IMR-90 (cell line): ENCODE measurements at regions not wholly inside any gene's neighbourhood (a gene's known extent, or its start where the extent isn't known, plus 50 kb on each side); places are given as distances from the start of the nearest gene placed in this dataset.

Source experiments
- ATAC-seq: fragments of 200-7000 bp; cut with Tn5 transposase; 2 replicates; pipeline ENCODE4 v1.9.1; 2020; ENCODE audit warnings: low read depth, mild to moderate bottlenecking, moderate library complexity
- BruUV-seq: library from RNA; stranded (reverse); fragments of 400-500 nt; replicated peaks from 2 replicates; lab custom pipeline; 2021; lab: Mats Ljungman, UMichigan
- CTCF ChIA-PET: fragments of 300-600 bp; formaldehyde crosslinking; extraction: SDS; loops from one replicate; lab custom pipeline; 2021; ENCODE audit warnings: antibody characterized with exemption; lab: Yijun Ruan, JAX
- POLR2A ChIA-PET: fragments of 300-600 bp; sonication (Branson Sonifier 250); formaldehyde crosslinking; loops from one replicate; lab custom pipeline; 2022; ENCODE audit warnings: antibody characterized with exemption; ENCODE audit not compliant: unreplicated experiment; lab: Charles Lee
- DNase-seq: peaks from one replicate; pipeline ENCODE4 v3.0.0; 2013
- H2AFZ ChIP-seq: replicated peaks from 2 replicates; pipeline ENCODE3; 2013; ENCODE audit warnings: low read length, mild to moderate bottlenecking; ENCODE audit not compliant: poor library complexity
- H2AK5ac ChIP-seq: 2 replicates; pipeline ENCODE4 v1.6.1; 2013; ENCODE audit warnings: low read depth, low read length, inconsistent platforms
- H2AK9ac ChIP-seq: replicated peaks from 2 replicates; pipeline ENCODE3; 2013; ENCODE audit warnings: mild to moderate bottlenecking, low read depth, low read length, moderate library complexity; ENCODE audit not compliant: poor library complexity
- H2BK120ac ChIP-seq: 2 replicates; pipeline ENCODE4 v1.6.1; 2013; ENCODE audit warnings: low read depth, low read length, inconsistent platforms
- H2BK15ac ChIP-seq: 3 replicates; pipeline ENCODE4 v1.6.1; 2013; ENCODE audit warnings: low read depth, low read length, inconsistent platforms
- H2BK20ac ChIP-seq: 2 replicates; pipeline ENCODE4 v1.6.1; 2013; ENCODE audit warnings: low read depth, mild to moderate bottlenecking, inconsistent platforms, low read length, moderate library complexity
- H2BK5ac ChIP-seq: 2 replicates; pipeline ENCODE4 v1.6.1; 2013; ENCODE audit warnings: mild to moderate bottlenecking, low read depth, low read length, inconsistent platforms; ENCODE audit not compliant: poor library complexity, severe bottlenecking
- H3K14ac ChIP-seq: replicated peaks from 2 replicates; pipeline ENCODE4 v1.6.1; 2013; ENCODE audit warnings: low read depth, low read length, inconsistent platforms
- H3K18ac ChIP-seq: 2 replicates; pipeline ENCODE4 v1.6.1; 2013; ENCODE audit warnings: low read depth, low read length, control low read depth
- H3K23ac ChIP-seq: 2 replicates; pipeline ENCODE4 v1.6.1; 2013; ENCODE audit warnings: low read depth, low read length, inconsistent platforms
- H3K27ac ChIP-seq: 2 replicates; pipeline ENCODE4 v1.5.1; 2013; ENCODE audit warnings: mild to moderate bottlenecking, control low read depth, low read length; ENCODE audit not compliant: insufficient read depth
- H3K27me3 ChIP-seq: 2 replicates; pipeline ENCODE4 v1.6.1; 2013; ENCODE audit warnings: low read length; ENCODE audit not compliant: control insufficient read depth, insufficient read depth
- H3K36me3 ChIP-seq: 2 replicates; pipeline ENCODE4 v1.6.1; 2013; ENCODE audit warnings: low read length, mixed read lengths; ENCODE audit not compliant: control insufficient read depth, insufficient read depth
- H3K4ac ChIP-seq: 2 replicates; pipeline ENCODE4 v1.6.1; 2013; ENCODE audit warnings: low read depth, low read length, inconsistent platforms
- H3K4me1 ChIP-seq: 2 replicates; pipeline ENCODE4 v1.6.1; 2013; ENCODE audit warnings: low read length, mixed read lengths; ENCODE audit not compliant: control insufficient read depth, insufficient read depth
- H3K4me2 ChIP-seq: 2 replicates; pipeline ENCODE4 v1.6.1; 2013; ENCODE audit warnings: low read depth, mild to moderate bottlenecking, control low read depth, low read length, moderate library complexity
- H3K4me3 ChIP-seq: 2 replicates; pipeline ENCODE4 v1.5.1; 2013; ENCODE audit warnings: low read depth, mild to moderate bottlenecking, control low read depth, low read length, moderate library complexity; ENCODE audit not compliant: insufficient read depth
- H3K56ac ChIP-seq: 2 replicates; pipeline ENCODE4 v1.6.1; 2013; ENCODE audit warnings: low read length, inconsistent platforms; ENCODE audit not compliant: insufficient read depth; ENCODE audit errors: extremely low read depth
- H3K79me1 ChIP-seq, 2 experiments: 2 replicates each; pipeline ENCODE4 v1.6.1; 2013; ENCODE audit warnings: low read length in 2 of 2, inconsistent platforms in 1 of 2, low read depth in 1 of 2
- H3K9ac ChIP-seq: 2 replicates; pipeline ENCODE4 v1.6.1; 2013; ENCODE audit warnings: low read depth, low read length, control low read depth
- H3K9me1 ChIP-seq: 2 replicates; pipeline ENCODE4 v1.6.1; 2013; ENCODE audit warnings: low read length, inconsistent platforms; ENCODE audit not compliant: insufficient read depth
- H3K9me3 ChIP-seq: 2 replicates; pipeline ENCODE4 v1.6.1; 2013; ENCODE audit warnings: low read length; ENCODE audit not compliant: control insufficient read depth, insufficient read depth
- H4K20me1 ChIP-seq: 2 replicates; pipeline ENCODE4 v1.6.1; 2013; ENCODE audit warnings: low read length, inconsistent platforms; ENCODE audit not compliant: insufficient read depth
- H4K5ac ChIP-seq: 2 replicates; pipeline ENCODE4 v1.6.1; 2013; ENCODE audit warnings: mild to moderate bottlenecking, low read depth, low read length, control low read depth
- H4K8ac ChIP-seq, 2 experiments: 2 replicates each; pipeline ENCODE4 v1.6.1; 2013; ENCODE audit warnings: low read depth in 2 of 2, low read length in 2 of 2, control low read depth in 1 of 2, inconsistent platforms in 1 of 2
- H4K91ac ChIP-seq: 2 replicates; pipeline ENCODE4 v1.6.1; 2013; ENCODE audit warnings: low read depth, low read length, inconsistent platforms; ENCODE audit not compliant: insufficient read depth
- BHLHE40 ChIP-seq: fragments of 150-350 bp; IDR thresholded peaks from 2 replicates; pipeline ENCODE4 v1.6.1; 2016; ENCODE audit warnings: mild to moderate bottlenecking, low read depth, low read length
- CEBPB ChIP-seq: IDR thresholded peaks from 2 replicates; pipeline ENCODE4 v1.6.1; 2012; ENCODE audit warnings: low read depth, low read length, improper control_type of control experiment
- CHD1 ChIP-seq: IDR thresholded peaks from 2 replicates; pipeline ENCODE4 v1.6.1; 2012; ENCODE audit warnings: low read depth, low read length, improper control_type of control experiment
- CTCF ChIP-seq: conservative IDR thresholded peaks from 2 replicates; pipeline ENCODE4 v1.5.1; 2012; ENCODE audit warnings: mild to moderate bottlenecking, low read depth, low read length, improper control_type of control experiment
- ELK1 ChIP-seq: fragments of 150-350 bp; IDR thresholded peaks from 2 replicates; pipeline ENCODE4 v1.6.1; 2016; ENCODE audit warnings: low read depth, mild to moderate bottlenecking, low read length, moderate library complexity, borderline replicate concordance
- FOS ChIP-seq: fragments of 150-350 bp; IDR thresholded peaks from 2 replicates; pipeline ENCODE4 v1.6.1; 2016; ENCODE audit warnings: low read depth, low read length
- MAFK ChIP-seq: IDR thresholded peaks from 2 replicates; pipeline ENCODE4 v1.6.1; 2012; ENCODE audit warnings: low read depth, low read length, improper control_type of control experiment
- MAZ ChIP-seq: IDR thresholded peaks from 2 replicates; pipeline ENCODE4 v1.6.1; 2012; ENCODE audit warnings: low read depth, mild to moderate bottlenecking, low read length, improper control_type of control experiment, moderate library complexity, borderline replicate concordance
- MXI1 ChIP-seq: IDR thresholded peaks from 2 replicates; pipeline ENCODE4 v1.6.1; 2012; ENCODE audit warnings: low read depth, mild to moderate bottlenecking, low read length, moderate library complexity, borderline replicate concordance
- NFE2L2 ChIP-seq: fragments of 150-350 bp; IDR thresholded peaks from 2 replicates; pipeline ENCODE4 v1.6.1; 2016; ENCODE audit warnings: low read depth, mild to moderate bottlenecking, low read length
- POLR2A ChIP-seq: IDR thresholded peaks from 2 replicates; pipeline ENCODE4 v1.6.1; 2012; ENCODE audit warnings: mild to moderate bottlenecking, low read depth, low read length
- RAD21 ChIP-seq: IDR thresholded peaks from 2 replicates; pipeline ENCODE4 v1.6.1; 2012; ENCODE audit warnings: low read length, improper control_type of control experiment
- RCOR1 ChIP-seq: IDR thresholded peaks from 2 replicates; pipeline ENCODE4 v1.6.1; 2012; ENCODE audit warnings: mild to moderate bottlenecking, low read length, improper control_type of control experiment; ENCODE audit not compliant: insufficient replicate concordance
- RFX5 ChIP-seq: IDR thresholded peaks from 2 replicates; pipeline ENCODE4 v1.8.0; 2012; ENCODE audit warnings: low read depth, mild to moderate bottlenecking, low read length, moderate library complexity
- SMC3 ChIP-seq: fragments of 150-350 bp; IDR thresholded peaks from 2 replicates; pipeline ENCODE4 v1.6.1; 2016; ENCODE audit warnings: low read depth, mild to moderate bottlenecking, antibody characterized with exemption, low read length, moderate library complexity
- USF2 ChIP-seq: fragments of 150-350 bp; IDR thresholded peaks from 2 replicates; pipeline ENCODE4 v1.6.1; 2017; ENCODE audit warnings: mild to moderate bottlenecking, antibody characterized with exemption, low read length, low read depth
- WGBS, 2 experiments: methylation state at CpG; one replicate each; pipeline versions ENCODE4 v1.1.5 to v1.1.7; 2013; ENCODE audit warnings: missing lambda C conversion rate in 2 of 2; ENCODE audit not compliant: insufficient read length in 1 of 2; ENCODE audit errors: extremely low coverage in 2 of 2; 5-methylcytosine and 5-hydroxymethylcytosine counted together
- dilution Hi-C: fragments of 300-500 bp; cut with HindIII; formaldehyde crosslinking; loops from one replicate; pipeline ENCODE4 v1.14.3; 2018; ENCODE audit warnings: low sequenced_read_pairs; ENCODE audit not compliant: unreplicated experiment
- in situ Hi-C: fragments of 300-500 bp; cut with MboI; formaldehyde crosslinking; loops from 3 replicates; pipeline ENCODE4 v1.14.3; 2019; ENCODE audit warnings: low sequenced_read_pairs, inconsistent platforms, mixed read lengths
- intact Hi-C: fragments of 100-400 bp; cut with micrococcal nuclease; formaldehyde crosslinking; loops from 2 replicates; pipeline ENCODE4 v1.10.0; 2022

- Histone ChIP-seq H2BK120ac (no peak overlapping the region), H2BK20ac (no peak overlapping the region), H3K4me3 (no peak overlapping the region), H3K9ac (no peak overlapping the region), H3K4ac (no peak overlapping the region), H3K27ac (no peak overlapping the region), H3K4me1 (no peaks in the 10 kb centered on the region), H3K18ac (no peak overlapping the region), H3K4me2 (no peak overlapping the region), H2AK5ac (no peak overlapping the region), H4K8ac (no peak overlapping the region), H3K14ac (no peak overlapping the region), H3K56ac (no peak overlapping the region), H2BK15ac (no peak overlapping the region), H2AFZ (no peak overlapping the region), H3K36me3 (no peaks in the 10 kb centered on the region), H4K20me1 (no peaks in the 10 kb centered on the region), H2BK5ac (no peak overlapping the region), H3K79me1 (no peaks in the 10 kb centered on the region), H2AK9ac (no peak overlapping the region), H4K91ac (no peak overlapping the region), H3K23ac (no peak overlapping the region), H3K9me3 (peaks cover 17% of the 10 kb centered on the region), H3K27me3 (no peaks in the 10 kb centered on the region), H3K9me1 (no peaks in the 10 kb centered on the region), H4K5ac (no peak overlapping the region)
- dilution Hi-C loops, result no loop called here
- in situ Hi-C loops, result no loop called here
- BruUV-seq, result no TSS peak
- DNase-seq (no peak), ATAC-seq (no peak)
- TF ChIP-seq MXI1 (no peak), RFX5 (no peak), MAZ (no peak), FOS (no peak), RCOR1 (no peak), ELK1 (no peak), NFE2L2 (no peak), CEBPB (no peak), RAD21 (no peak), CTCF (no peak), USF2 (no peak), SMC3 (no peak), CHD1 (no peak), BHLHE40 (no peak), MAFK (no peak), POLR2A (no peak)
- ChIA-PET POLR2A (no interaction called here), CTCF (no interaction called here)
- intact Hi-C loops, result no loop called here
- WGBS, 2 experiments, result 53% methylated on average over 2 of the region's 4 CpGs; no CpG with 5 or more reads in 1 of the 2 experiments
Observed at GRCh38 chr2:4942441-4942840, 749.7 kb upstream of the SOX11 start.
